Osteoblast (primary cell): ENCODE measurements at regions not wholly inside any gene's neighbourhood (a gene's known extent, or its start where the extent isn't known, plus 50 kb on each side); places are given as distances from the start of the nearest gene placed in this dataset.
"Not testable (repeated sequence)": the region's sequence is repeated elsewhere in the genome, so short reads cannot be mapped to it uniquely, and the experiment has no call there.

Experiments
- DNase-seq: peaks from one replicate; pipeline ENCODE4 v3.0.0; 2011; ENCODE audit warnings: low spot score, mixed read lengths; ENCODE audit not compliant: insufficient read length; ENCODE audit errors: missing footprints
- H2AFZ ChIP-seq: 2 replicates; pipeline ENCODE4 v1.6.0; 2011; ENCODE audit warnings: mild to moderate bottlenecking, low read length
- H3K27ac ChIP-seq: 2 replicates; pipeline ENCODE4 v1.5.1; 2011; ENCODE audit warnings: mild to moderate bottlenecking, low read depth, low read length, moderate library complexity
- H3K27me3 ChIP-seq: 2 replicates; pipeline ENCODE4 v1.6.0; 2012; ENCODE audit warnings: mild to moderate bottlenecking, control low read depth, inconsistent platforms, low read length, moderate library complexity; ENCODE audit not compliant: insufficient read depth
- H3K36me3 ChIP-seq: 2 replicates; pipeline ENCODE4 v1.5.1; 2011; ENCODE audit warnings: mild to moderate bottlenecking, low read length, control low read depth, moderate library complexity; ENCODE audit not compliant: insufficient read depth
- H3K4me1 ChIP-seq: 2 replicates; pipeline ENCODE4 v1.5.1; 2011; ENCODE audit warnings: mild to moderate bottlenecking, low read length, control low read depth, moderate library complexity; ENCODE audit not compliant: insufficient read depth
- H3K4me2 ChIP-seq: 2 replicates; pipeline ENCODE4 v1.6.0; 2011; ENCODE audit warnings: mild to moderate bottlenecking, low read length; ENCODE audit not compliant: insufficient read depth
- H3K4me3 ChIP-seq: fragments of 200-600 bp; sonication (generic); 3 replicates; pipeline ENCODE4 v1.5.1; 2012; ENCODE audit warnings: mild to moderate bottlenecking, low read length, inconsistent platforms; ENCODE audit not compliant: insufficient read depth
- H3K79me2 ChIP-seq: 2 replicates; pipeline ENCODE4 v1.6.0; 2012; ENCODE audit warnings: mild to moderate bottlenecking, low read length, control low read depth, inconsistent platforms; ENCODE audit not compliant: insufficient read depth
- H3K9me3 ChIP-seq: 2 replicates; pipeline ENCODE4 v1.5.1; 2011; ENCODE audit warnings: low read depth, low read length, control low read depth
- H4K20me1 ChIP-seq: 2 replicates; pipeline ENCODE4 v1.6.0; 2012; ENCODE audit warnings: mild to moderate bottlenecking, low read length, control low read depth; ENCODE audit not compliant: insufficient read depth
- CTCF ChIP-seq: IDR thresholded peaks from 2 replicates; pipeline ENCODE4 v1.5.1; 2011; ENCODE audit warnings: mild to moderate bottlenecking, low read depth, low read length, moderate library complexity; ENCODE audit errors: extremely low read depth

GRCh38 chr22:48919851-48920589, 907.7 kb downstream of the BRD1 start:
- Histone ChIP-seq H4K20me1 (no peaks in the 10 kb centered on the region), H3K36me3 (no peaks in the 10 kb centered on the region), H3K27me3 (no peaks in the 10 kb centered on the region), H3K79me2 (no peaks in the 10 kb centered on the region), H3K4me3 (no peak overlapping the region), H3K4me2 (no peak overlapping the region), H3K4me1 (no peaks in the 10 kb centered on the region), H3K27ac (no peak overlapping the region), H3K9me3 (peaks cover 7% of the 10 kb centered on the region), H2AFZ (no peak overlapping the region)
- DNase-seq: peak; percentile 29
- TF ChIP-seq CTCF: no peak

- H2AFZ ChIP-seq: no peak overlapping the region
- peaks cover 7% of the 10 kb centered on the region for H3K9me3 ChIP-seq
- no peaks in the 10 kb centered on the region for H3K79me2 ChIP-seq
- H4K20me1 ChIP-seq: no peaks in the 10 kb centered on the region
- H3K27me3 ChIP-seq: no peaks in the 10 kb centered on the region
- no peaks in the 10 kb centered on the region for H3K4me1 ChIP-seq
- no peak for TF ChIP-seq CTCF
- DNase-seq: peak; percentile 14
- H3K4me3 ChIP-seq: no peak overlapping the region
- no peak overlapping the region for H3K4me2 ChIP-seq
- H3K36me3 ChIP-seq: no peaks in the 10 kb centered on the region
- H3K27ac ChIP-seq: no peak overlapping the region
These were observed 908.5 kb downstream of the BRD1 start for GRCh38 chr22:48919187-48919590.

- no peak for TF ChIP-seq CTCF
These were observed 909.0 kb downstream of the BRD1 start for GRCh38 chr22:48918585-48919186.

GRCh38 chr22:48912356-48913066, 915.2 kb downstream of the BRD1 start:
- not testable (repeated sequence) for H3K4me1 ChIP-seq, H3K4me2 ChIP-seq, H3K36me3 ChIP-seq, H3K79me2 ChIP-seq, H3K4me3 ChIP-seq, H2AFZ ChIP-seq, H4K20me1 ChIP-seq, H3K27me3 ChIP-seq, DNase-seq, H3K27ac ChIP-seq, H3K9me3 ChIP-seq

More at GRCh38 chr22:48918585-48919186, 909.0 kb downstream of the BRD1 start:
- Histone ChIP-seq H3K27ac (no peak overlapping the region), H3K4me3 (no peak overlapping the region), H3K4me1 (no peaks in the 10 kb centered on the region), H3K4me2 (no peak overlapping the region), H4K20me1 (no peaks in the 10 kb centered on the region), H3K79me2 (no peaks in the 10 kb centered on the region), H3K36me3 (no peaks in the 10 kb centered on the region), H2AFZ (no peak overlapping the region), H3K9me3 (peaks cover 7% of the 10 kb centered on the region), H3K27me3 (no peaks in the 10 kb centered on the region)
- peak; percentile 35 for DNase-seq

GRCh38 chr22:48911647-48912046, 916.0 kb downstream of the BRD1 start:
- not testable (repeated sequence) for H3K9me3 ChIP-seq, H3K36me3 ChIP-seq, H3K27me3 ChIP-seq, DNase-seq, H3K4me1 ChIP-seq, H2AFZ ChIP-seq, H3K4me2 ChIP-seq, H3K79me2 ChIP-seq, H3K27ac ChIP-seq, H4K20me1 ChIP-seq, H3K4me3 ChIP-seq

- H3K4me1 ChIP-seq, H3K36me3 ChIP-seq, H3K4me3 ChIP-seq, H3K79me2 ChIP-seq, DNase-seq, H3K4me2 ChIP-seq, H3K9me3 ChIP-seq, H3K27me3 ChIP-seq, H4K20me1 ChIP-seq, H3K27ac ChIP-seq, H2AFZ ChIP-seq: not testable (repeated sequence)
These were observed 916.6 kb downstream of the BRD1 start for GRCh38 chr22:48911067-48911466.
